ENCODE measurements at regions not wholly inside any gene's neighbourhood (a gene's known extent, or its start where the extent isn't known, plus 50 kb on each side); places are given as distances from the start of the nearest gene placed in this dataset.
A peak's percentile ranks its signal among the peaks of the same experiment; 100 is the strongest.
"Not testable (repeated sequence)": the region's sequence is repeated elsewhere in the genome, so short reads cannot be mapped to it uniquely, and the experiment has no call there.

DNA sequence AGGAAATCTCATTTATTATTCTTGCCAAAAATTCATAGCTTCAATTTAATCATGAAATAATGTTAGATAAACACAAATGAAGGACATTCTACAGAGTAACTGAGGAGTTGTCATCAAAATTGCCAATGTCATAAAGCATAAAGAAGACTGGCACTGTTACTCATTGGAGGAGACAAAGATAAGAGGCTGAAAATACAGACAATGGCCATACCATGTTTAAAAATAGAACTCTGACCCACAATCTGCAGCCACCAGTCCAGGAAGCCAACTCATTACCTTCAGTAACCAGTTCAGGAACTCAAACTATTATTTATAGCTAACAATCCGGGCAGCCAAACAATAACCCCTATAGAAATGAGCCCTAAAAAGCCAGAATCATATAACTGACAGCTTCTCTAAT, 795.6 kb downstream of the TENT5A start (continued):
- TF ChIP-seq, protein P1, sequence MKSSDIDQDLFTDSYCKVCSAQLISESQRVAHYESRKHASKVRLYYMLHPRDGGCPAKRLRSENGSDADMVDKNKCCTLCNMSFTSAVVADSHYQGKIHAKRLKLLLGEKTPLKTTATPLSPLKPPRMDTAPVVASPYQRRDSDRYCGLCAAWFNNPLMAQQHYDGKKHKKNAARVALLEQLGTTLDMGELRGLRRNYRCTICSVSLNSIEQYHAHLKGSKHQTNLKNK (CRISPR knock-in tag; IDR thresholded peaks at IDR 0.05), result no peak
- TF ChIP-seq EMX1 (CRISPR knock-in tag; IDR thresholded peaks at IDR 0.05), result no peak

GRCh38 chr6:80952479-80952878, 800.0 kb downstream of the TENT5A start:
- POLR2A ChIA-PET; DNase-seq (ENCODE audit: low spot score); H3K9me3 Mint-ChIP-seq; CTCF ChIA-PET; H3K27me3 Mint-ChIP-seq (ENCODE audit: low read depth); ATAC-seq; H3K4me3 Mint-ChIP-seq; H3K4me1 Mint-ChIP-seq; H3K36me3 Mint-ChIP-seq: not testable (repeated sequence)
- peak overlapping the region; percentile 7; the same call in 1 of the 2 replicates for H3K27ac Mint-ChIP-seq

- H3K4me3 Mint-ChIP-seq, result no peak overlapping the region
- CTCF ChIA-PET, result no interaction called here
- no peaks in the 10 kb centered on the region for H3K36me3 Mint-ChIP-seq
- no peaks in the 10 kb centered on the region for H3K27me3 Mint-ChIP-seq (ENCODE audit: low read depth)
- H3K9me3 Mint-ChIP-seq, result no peaks in the 10 kb centered on the region
- DNase-seq (ENCODE audit: low spot score) (no peak), ATAC-seq (no peak)
- POLR2A ChIA-PET, result no interaction called here
- H3K27ac Mint-ChIP-seq, result no peak overlapping the region
- no peaks in the 10 kb centered on the region for H3K4me1 Mint-ChIP-seq
- TF ChIP-seq, protein P2, sequence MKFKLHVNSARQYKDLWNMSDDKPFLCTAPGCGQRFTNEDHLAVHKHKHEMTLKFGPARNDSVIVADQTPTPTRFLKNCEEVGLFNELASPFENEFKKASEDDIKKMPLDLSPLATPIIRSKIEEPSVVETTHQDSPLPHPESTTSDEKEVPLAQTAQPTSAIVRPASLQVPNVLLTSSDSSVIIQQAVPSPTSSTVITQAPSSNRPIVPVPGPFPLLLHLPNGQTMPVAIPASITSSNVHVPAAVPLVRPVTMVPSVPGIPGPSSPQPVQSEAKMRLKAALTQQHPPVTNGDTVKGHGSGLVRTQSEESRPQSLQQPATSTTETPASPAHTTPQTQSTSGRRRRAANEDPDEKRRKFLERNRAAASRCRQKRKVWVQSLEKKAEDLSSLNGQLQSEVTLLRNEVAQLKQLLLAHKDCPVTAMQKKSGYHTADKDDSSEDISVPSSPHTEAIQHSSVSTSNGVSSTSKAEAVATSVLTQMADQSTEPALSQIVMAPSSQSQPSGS (CRISPR knock-in tag; IDR thresholded peaks at IDR 0.05; ENCODE audit: borderline replicate concordance, low read depth), result no peak
- TF ChIP-seq ESRRA (CRISPR knock-in tag; IDR thresholded peaks at IDR 0.05; ENCODE audit: borderline replicate concordance) (no peak), NR2C2 (CRISPR knock-in tag; IDR thresholded peaks at IDR 0.05) (no peak), FOXJ3 (CRISPR knock-in tag; IDR thresholded peaks at IDR 0.05; ENCODE audit: borderline replicate concordance) (no peak), ZNF512 (CRISPR knock-in tag; IDR thresholded peaks at IDR 0.05; ENCODE audit: borderline replicate concordance) (no peak), ARID4B (CRISPR knock-in tag; IDR thresholded peaks at IDR 0.05; ENCODE audit: borderline replicate concordance) (no peak), USF1 (CRISPR knock-in tag; IDR thresholded peaks at IDR 0.05) (no peak), AR (CRISPR knock-in tag; IDR thresholded peaks at IDR 0.05) (no peak), USF2 (CRISPR knock-in tag; IDR thresholded peaks at IDR 0.05) (no peak)
- TF ChIP-seq, protein P3, sequence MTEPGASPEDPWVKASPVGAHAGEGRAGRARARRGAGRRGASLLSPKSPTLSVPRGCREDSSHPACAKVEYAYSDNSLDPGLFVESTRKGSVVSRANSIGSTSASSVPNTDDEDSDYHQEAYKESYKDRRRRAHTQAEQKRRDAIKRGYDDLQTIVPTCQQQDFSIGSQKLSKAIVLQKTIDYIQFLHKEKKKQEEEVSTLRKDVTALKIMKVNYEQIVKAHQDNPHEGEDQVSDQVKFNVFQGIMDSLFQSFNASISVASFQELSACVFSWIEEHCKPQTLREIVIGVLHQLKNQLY (CRISPR knock-in tag; IDR thresholded peaks at IDR 0.05), result no peak
- TF ChIP-seq, protein P4, sequence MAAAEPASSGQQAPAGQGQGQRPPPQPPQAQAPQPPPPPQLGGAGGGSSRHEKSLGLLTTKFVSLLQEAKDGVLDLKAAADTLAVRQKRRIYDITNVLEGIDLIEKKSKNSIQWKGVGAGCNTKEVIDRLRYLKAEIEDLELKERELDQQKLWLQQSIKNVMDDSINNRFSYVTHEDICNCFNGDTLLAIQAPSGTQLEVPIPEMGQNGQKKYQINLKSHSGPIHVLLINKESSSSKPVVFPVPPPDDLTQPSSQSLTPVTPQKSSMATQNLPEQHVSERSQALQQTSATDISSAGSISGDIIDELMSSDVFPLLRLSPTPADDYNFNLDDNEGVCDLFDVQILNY (CRISPR knock-in tag; IDR thresholded peaks at IDR 0.05), result no peak
- TF ChIP-seq, protein P5, sequence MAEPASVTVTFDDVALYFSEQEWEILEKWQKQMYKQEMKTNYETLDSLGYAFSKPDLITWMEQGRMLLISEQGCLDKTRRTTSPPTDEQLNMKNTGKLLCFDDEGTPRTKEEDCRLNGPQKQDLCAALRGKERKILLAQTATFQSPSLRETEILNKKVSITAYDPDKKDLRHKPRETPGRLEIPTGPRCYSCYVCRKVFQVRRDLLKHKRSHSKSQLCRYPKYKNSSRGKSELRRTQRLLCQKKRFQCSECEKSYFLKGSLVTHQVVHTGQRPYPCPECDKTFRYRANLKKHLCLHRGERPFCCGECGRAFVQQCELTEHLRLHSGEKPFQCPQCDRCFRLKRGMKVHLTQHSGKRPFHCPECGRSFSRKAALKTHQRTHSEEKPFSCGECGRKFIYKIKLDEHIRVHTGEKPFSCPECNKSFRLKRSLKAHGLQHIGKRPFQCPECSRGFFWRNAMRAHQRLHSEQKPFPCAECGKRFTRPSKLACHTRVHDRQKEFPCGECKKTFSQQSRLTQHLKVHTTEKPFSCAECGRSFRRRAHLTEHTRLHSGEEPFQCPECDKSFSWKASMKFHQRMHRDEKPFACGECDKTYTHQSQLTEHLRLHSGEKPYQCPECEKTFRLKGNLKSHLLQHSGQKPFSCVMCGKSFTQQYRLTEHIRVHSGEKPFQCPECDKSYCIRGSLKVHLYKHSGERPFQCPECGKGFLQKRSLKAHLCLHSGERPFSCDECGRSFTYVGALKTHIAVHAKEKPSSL (CRISPR knock-in tag; conservative IDR thresholded peaks at IDR 0.05), result no peak
Observed at GRCh38 chr6:80946402-80946801, 806.1 kb downstream of the TENT5A start.

Data from WTC11 (cell line).